Endodermal cell (in vitro differentiated cells): ENCODE measurements at regions not wholly inside any gene's neighbourhood (a gene's known extent, or its start where the extent isn't known, plus 50 kb on each side); places are given as distances from the start of the nearest gene placed in this dataset.

Source experiments
- DNase-seq: peaks from one replicate; pipeline ENCODE4 v3.0.0-alpha.2; 2017
- H3K27ac ChIP-seq: 2 replicates; pipeline ENCODE4 v1.5.1; 2013; ENCODE audit warnings: mild to moderate bottlenecking, low read depth, low read length, moderate library complexity
- H3K27me3 ChIP-seq: 2 replicates; pipeline ENCODE4 v1.6.1; 2013; ENCODE audit warnings: mild to moderate bottlenecking, low read length, moderate library complexity; ENCODE audit not compliant: insufficient read depth, control insufficient read depth, poor library complexity, severe bottlenecking
- H3K36me3 ChIP-seq: 2 replicates; pipeline ENCODE4 v1.7.0; 2013; ENCODE audit warnings: mild to moderate bottlenecking, low read length, moderate library complexity; ENCODE audit not compliant: control insufficient read depth, insufficient read depth
- H3K4me1 ChIP-seq: one replicate; pipeline ENCODE4 v1.7.0; 2013; ENCODE audit warnings: low read length; ENCODE audit not compliant: control insufficient read depth, insufficient read depth
- H3K4me3 ChIP-seq: 2 replicates; pipeline ENCODE4 v1.5.1; 2013; ENCODE audit warnings: mild to moderate bottlenecking, low read length, moderate library complexity
- H3K9ac ChIP-seq: 2 replicates; pipeline ENCODE4 v1.6.1; 2013; ENCODE audit warnings: mild to moderate bottlenecking, low read length, moderate library complexity; ENCODE audit not compliant: poor library complexity, severe bottlenecking; ENCODE audit errors: extremely low read depth
- H3K9me3 ChIP-seq: 2 replicates; pipeline ENCODE4 v1.6.1; 2013; ENCODE audit warnings: mild to moderate bottlenecking, low read length, moderate library complexity; ENCODE audit not compliant: control insufficient read depth
- H3K27ac Mint-ChIP-seq: 2 replicates; pipeline ENCODE4 v1.8.0; 2020; ENCODE audit warnings: mixed read lengths
- H3K27me3 Mint-ChIP-seq: 2 replicates; pipeline ENCODE4 v1.8.0; 2021; ENCODE audit warnings: mild to moderate bottlenecking, mixed read lengths; ENCODE audit not compliant: insufficient read depth
- H3K36me3 Mint-ChIP-seq: 2 replicates; pipeline ENCODE4 v1.8.0; 2020; ENCODE audit warnings: low read depth, mixed read lengths
- H3K4me1 Mint-ChIP-seq: 2 replicates; pipeline ENCODE4 v1.8.0; 2020; ENCODE audit warnings: mixed read lengths
- H3K4me3 Mint-ChIP-seq: 2 replicates; pipeline ENCODE4 v1.8.0; 2020; ENCODE audit warnings: mild to moderate bottlenecking, moderate library complexity, mixed read lengths
- H3K9me3 Mint-ChIP-seq: 2 replicates; pipeline ENCODE4 v1.8.0; 2020; ENCODE audit warnings: mild to moderate bottlenecking, mixed read lengths
- CTCF ChIP-seq: fragments of 200-600 bp; sonication (generic); conservative IDR thresholded peaks from 2 replicates; pipeline ENCODE4 v1.5.0; 2021; ENCODE audit warnings: antibody characterized with exemption, mild to moderate bottlenecking
- WGBS, 2 experiments: methylation state at CpG; one replicate each; pipeline versions ENCODE4 v1.1.5 to v1.1.7; 2013; ENCODE audit warnings: missing lambda C conversion rate in 2 of 2, mixed read lengths in 1 of 2; ENCODE audit not compliant: insufficient coverage in 1 of 2, insufficient read length in 1 of 2; 5-methylcytosine and 5-hydroxymethylcytosine counted together

GRCh38 chr2:146894514-146894913 lies 950.3 kb upstream of the ACVR2A start:
- 94 to 100% methylated on average over 1 of the region's 1 CpG for WGBS, 2 experiments
- H3K4me1 Mint-ChIP-seq = peaks cover 13% of the 10 kb centered on the region
- no peak overlapping the region for H3K4me3 Mint-ChIP-seq
- Histone ChIP-seq H3K4me1 (peaks cover 4% of the 10 kb centered on the region), H3K27ac (no peak overlapping the region), H3K9ac (no peak overlapping the region), H3K4me3 (no peak overlapping the region), H3K9me3 (no peaks in the 10 kb centered on the region), H3K27me3 (no peaks in the 10 kb centered on the region), H3K36me3 (no peaks in the 10 kb centered on the region)
- H3K36me3 Mint-ChIP-seq = no peaks in the 10 kb centered on the region
- no peak for DNase-seq
- H3K27me3 Mint-ChIP-seq = no peaks in the 10 kb centered on the region
- no peak for TF ChIP-seq CTCF
- no peaks in the 10 kb centered on the region for H3K9me3 Mint-ChIP-seq
- H3K27ac Mint-ChIP-seq = no peak overlapping the region

GRCh38 chr2:146893500-146894041 lies 951.3 kb upstream of the ACVR2A start:
- Histone ChIP-seq H3K27ac (no peak overlapping the region), H3K9ac (no peak overlapping the region), H3K4me1 (peaks cover 4% of the 10 kb centered on the region), H3K27me3 (no peaks in the 10 kb centered on the region), H3K9me3 (no peaks in the 10 kb centered on the region), H3K4me3 (no peak overlapping the region), H3K36me3 (no peaks in the 10 kb centered on the region)
- no peak for DNase-seq
- Mint-ChIP-seq H3K4me1 (peaks cover 9% of the 10 kb centered on the region), H3K36me3 (no peaks in the 10 kb centered on the region), H3K9me3 (no peaks in the 10 kb centered on the region), H3K27ac (no peak overlapping the region), H3K27me3 (no peaks in the 10 kb centered on the region), H3K4me3 (no peak overlapping the region)
- TF ChIP-seq CTCF = no peak
- WGBS, 2 experiments = 94 to 100% methylated on average over 2 to 5 of the region's 5 CpGs

GRCh38 chr2:146890491-146890890 lies 954.3 kb upstream of the ACVR2A start:
- no peaks in the 10 kb centered on the region for H3K27me3 ChIP-seq
- 91 to 100% methylated on average over 1 to 2 of the region's 2 CpGs for WGBS, 2 experiments
- no peak overlapping the region for H3K27ac ChIP-seq
- Mint-ChIP-seq H3K27me3 (no peaks in the 10 kb centered on the region), H3K4me3 (no peak overlapping the region), H3K36me3 (no peaks in the 10 kb centered on the region), H3K4me1 (no peaks in the 10 kb centered on the region), H3K9me3 (no peaks in the 10 kb centered on the region), H3K27ac (no peak overlapping the region)
- H3K4me3 ChIP-seq = no peak overlapping the region
- H3K9me3 ChIP-seq = no peaks in the 10 kb centered on the region
- TF ChIP-seq CTCF = no peak
- no peaks in the 10 kb centered on the region for H3K4me1 ChIP-seq
- DNase-seq = no peak
- no peaks in the 10 kb centered on the region for H3K36me3 ChIP-seq
- no peak overlapping the region for H3K9ac ChIP-seq
